Lower lobe of right lung (tissue), 2 donors: ENCODE measurements at regions not wholly inside any gene's neighbourhood (a gene's known extent, or its start where the extent isn't known, plus 50 kb on each side); places are given as distances from the start of the nearest gene placed in this dataset.

Experiments
- ATAC-seq, 2 donors: fragments of 200-7000 bp; cut with Tn5 transposase; one replicate each; pipeline ENCODE4 v1.9.1; 2020 to 2022; ENCODE audit warnings: mild to moderate bottlenecking in 2 of 2, moderate library complexity in 2 of 2
- DNase-seq: peaks from one replicate; pipeline ENCODE4 v3.0.0-alpha.2; 2020
- H3K27ac ChIP-seq: fragments of 200-600 bp; one replicate; pipeline ENCODE4 v1.8.0; 2022
- H3K27me3 ChIP-seq: fragments of 200-600 bp; one replicate; pipeline ENCODE4 v1.8.0; 2022; ENCODE audit warnings: low read depth
- H3K36me3 ChIP-seq: fragments of 200-600 bp; one replicate; pipeline ENCODE4 v1.8.0; 2022; ENCODE audit warnings: mild to moderate bottlenecking
- H3K4me1 ChIP-seq: fragments of 200-600 bp; one replicate; pipeline ENCODE4 v1.8.0; 2022
- H3K4me3 ChIP-seq: fragments of 200-600 bp; one replicate; pipeline ENCODE4 v1.8.0; 2022; ENCODE audit warnings: mild to moderate bottlenecking
- H3K9me3 ChIP-seq: fragments of 200-600 bp; one replicate; pipeline ENCODE4 v1.8.0; 2022
- CTCF ChIP-seq: fragments of 200-600 bp; IDR thresholded peaks from one replicate; pipeline ENCODE4 v1.8.0; 2022; ENCODE audit warnings: antibody characterized with exemption, mild to moderate bottlenecking
- intact Hi-C: fragments of 100-400 bp; cut with DNase I; formaldehyde crosslinking; loops from one replicate; pipeline ENCODE4 v1.11.0; 2022
- donor health status: DM: no; HTN: yes; CAD: no; lungs with severe emphysema.

- ATAC-seq, result no peak
- intact Hi-C loops, result no loop called here
- Histone ChIP-seq H3K27ac (no peak overlapping the region), H3K4me3 (no peak overlapping the region), H3K27me3 (no peaks in the 10 kb centered on the region), H3K9me3 (no peaks in the 10 kb centered on the region), H3K4me1 (no peaks in the 10 kb centered on the region), H3K36me3 (no peaks in the 10 kb centered on the region)
- TF ChIP-seq CTCF, result no peak
- no peak for DNase-seq
Measured at GRCh38 chr3:166123088-166123487, 285.9 kb upstream of the BCHE start.

- intact Hi-C loops, result no loop called here
- no peaks in the 10 kb centered on the region for H3K9me3 ChIP-seq
- DNase-seq, result no peak
Measured at GRCh38 chr3:166118049-166118448, 280.8 kb upstream of the BCHE start.

GRCh38 chr3:166114448-166114847 is 277.2 kb upstream of the BCHE start:
- no peak for TF ChIP-seq CTCF
- DNase-seq, result no peak

More at GRCh38 chr3:166118049-166118448, 280.8 kb upstream of the BCHE start:
- Histone ChIP-seq H3K36me3 (no peaks in the 10 kb centered on the region), H3K4me1 (no peaks in the 10 kb centered on the region), H3K27ac (no peak overlapping the region), H3K4me3 (no peak overlapping the region), H3K27me3 (no peaks in the 10 kb centered on the region)
- no peak for ATAC-seq
- TF ChIP-seq CTCF, result no peak

GRCh38 chr3:166111562-166111961 is 274.3 kb upstream of the BCHE start:
- no peaks in the 10 kb centered on the region for H3K27me3 ChIP-seq
- no peak for TF ChIP-seq CTCF
- no peak overlapping the region for H3K27ac ChIP-seq
- no peak for ATAC-seq
- H3K36me3 ChIP-seq, result no peaks in the 10 kb centered on the region
- no peaks in the 10 kb centered on the region for H3K4me1 ChIP-seq
- no peak overlapping the region for H3K4me3 ChIP-seq
- DNase-seq, result no peak
- no peaks in the 10 kb centered on the region for H3K9me3 ChIP-seq
- intact Hi-C loops, result no loop called here

More at GRCh38 chr3:166114448-166114847, 277.2 kb upstream of the BCHE start:
- intact Hi-C loops, result no loop called here
- Histone ChIP-seq H3K4me3 (no peak overlapping the region), H3K9me3 (no peaks in the 10 kb centered on the region), H3K4me1 (no peaks in the 10 kb centered on the region), H3K36me3 (no peaks in the 10 kb centered on the region), H3K27me3 (no peaks in the 10 kb centered on the region), H3K27ac (no peak overlapping the region)
- ATAC-seq, result no peak

- no peak overlapping the region for H3K4me3 ChIP-seq
- no peaks in the 10 kb centered on the region for H3K9me3 ChIP-seq
- H3K27ac ChIP-seq, result no peak overlapping the region
- intact Hi-C loops, result no loop called here
- no peaks in the 10 kb centered on the region for H3K27me3 ChIP-seq
- no peaks in the 10 kb centered on the region for H3K4me1 ChIP-seq
- DNase-seq (no peak), ATAC-seq (no peak)
- H3K36me3 ChIP-seq, result no peaks in the 10 kb centered on the region
- no peak for TF ChIP-seq CTCF
Measured at GRCh38 chr3:166110102-166110501, 272.9 kb upstream of the BCHE start.

GRCh38 chr3:166104938-166105337 is 267.7 kb upstream of the BCHE start:
- H3K36me3 ChIP-seq, result no peaks in the 10 kb centered on the region
- no peak overlapping the region for H3K27ac ChIP-seq
- H3K27me3 ChIP-seq, result no peaks in the 10 kb centered on the region
- DNase-seq, result no peak
- H3K4me3 ChIP-seq, result no peak overlapping the region
- TF ChIP-seq CTCF, result no peak
- H3K9me3 ChIP-seq, result no peaks in the 10 kb centered on the region
- ATAC-seq, result no peak
- intact Hi-C loops, result no loop called here
- H3K4me1 ChIP-seq, result no peaks in the 10 kb centered on the region
